ENCODE measurements at regions not wholly inside any gene's neighbourhood (a gene's known extent, or its start where the extent isn't known, plus 50 kb on each side); places are given as distances from the start of the nearest gene placed in this dataset.

DNA sequence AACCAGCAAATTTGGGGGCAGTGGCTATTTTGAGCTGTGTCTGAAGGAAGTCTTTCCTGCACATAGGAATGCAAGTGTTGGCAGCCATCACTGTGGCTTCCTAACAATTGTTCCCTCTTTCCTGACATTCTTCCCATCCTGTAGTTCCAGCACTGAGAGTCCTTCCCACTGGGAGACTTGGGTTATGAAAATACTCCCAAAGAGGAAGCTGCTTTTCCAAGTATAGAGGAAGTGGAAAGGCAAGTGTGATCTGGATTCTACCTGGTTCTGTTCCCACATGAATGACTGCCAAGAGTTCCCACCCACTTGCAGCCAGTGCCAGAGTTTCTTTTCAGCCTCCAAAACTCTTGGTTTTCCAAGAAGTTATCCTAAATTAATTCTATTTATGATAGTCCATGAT lies 98.5 kb upstream of the CD53 start:
- Histone ChIP-seq H3K9ac (ENCODE audit: low read depth in 2 of 2, low read length in 2 of 2) (no peak overlapping the region), H3K36me3 (no peaks in the 10 kb centered on the region), H3K9me3 (no peaks in the 10 kb centered on the region), H3K27ac (no peak overlapping the region), H3K4me3 (no peak overlapping the region), H3K4me1 (no peaks in the 10 kb centered on the region), H3K27me3 (no peaks in the 10 kb centered on the region)
- DNase-seq, result no peak
- intact Hi-C loops (cut with DNase I), result no loop called here
- no peak for TF ChIP-seq CTCF (IDR thresholded peaks at IDR 0.05)

- intact Hi-C loops (cut with DNase I), result no loop called here
- H3K9ac ChIP-seq (ENCODE audit: low read depth in 2 of 2, low read length in 2 of 2), result no peak overlapping the region
- no peaks in the 10 kb centered on the region for H3K4me1 ChIP-seq
- H3K4me3 ChIP-seq, result no peak overlapping the region
- H3K36me3 ChIP-seq, result no peaks in the 10 kb centered on the region
- no peak for TF ChIP-seq CTCF (IDR thresholded peaks at IDR 0.05)
- no peaks in the 10 kb centered on the region for H3K27me3 ChIP-seq
- no peak for DNase-seq
- no peaks in the 10 kb centered on the region for H3K9me3 ChIP-seq
- no peak overlapping the region for H3K27ac ChIP-seq
Measured at GRCh38 chr1:110773813-110774212, 99.1 kb upstream of the KCNA3 start.

DNA sequence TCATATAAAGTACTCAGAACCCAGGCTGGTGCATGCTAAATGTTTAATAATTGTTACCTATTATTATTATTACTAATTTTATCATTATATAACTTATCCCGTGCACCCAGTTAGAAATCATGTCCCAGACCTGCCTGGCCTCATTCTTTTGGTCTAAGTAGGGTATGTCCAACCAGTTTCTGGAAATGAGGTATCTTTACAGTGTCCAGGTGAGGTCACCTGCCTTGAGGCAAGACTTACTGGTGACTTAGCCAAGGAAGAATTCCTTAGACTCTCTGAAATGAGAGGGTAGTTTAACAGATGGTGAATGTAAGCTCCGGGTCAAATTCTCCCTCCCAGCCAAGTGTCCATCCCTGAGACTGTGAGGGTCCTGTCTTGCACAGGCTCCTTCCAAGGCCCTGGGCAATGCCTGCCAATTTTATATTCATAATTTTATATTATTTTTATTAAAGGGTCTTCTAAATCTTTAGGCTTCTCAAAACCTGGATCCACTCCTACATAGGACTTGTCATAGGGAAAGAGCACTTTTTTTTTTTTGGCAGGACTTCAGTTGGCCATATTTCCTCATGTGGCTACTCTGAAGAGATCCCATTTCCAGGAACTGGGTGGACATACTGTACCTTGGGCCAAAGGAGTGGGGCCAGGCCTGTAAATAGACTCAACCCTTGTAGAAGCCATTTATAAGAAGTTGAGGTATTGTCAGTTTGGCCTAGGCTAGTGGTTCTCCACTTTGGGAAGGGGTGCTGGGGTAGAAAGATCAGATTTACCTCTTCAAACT lies 96.7 kb upstream of the KCNA3 start:
- TF ChIP-seq CTCF (IDR thresholded peaks at IDR 0.05), result no peak
- no peak for DNase-seq
- Histone ChIP-seq H3K4me1 (no peaks in the 10 kb centered on the region), H3K4me3 (no peak overlapping the region), H3K27ac (no peak overlapping the region), H3K27me3 (no peaks in the 10 kb centered on the region), H3K36me3 (no peaks in the 10 kb centered on the region), H3K9ac (ENCODE audit: low read depth in 2 of 2, low read length in 2 of 2) (no peak overlapping the region), H3K9me3 (no peaks in the 10 kb centered on the region)
- intact Hi-C loops (cut with DNase I), result no loop called here

GRCh38 chr1:110770832-110771231 lies 96.1 kb upstream of the KCNA3 start:
- H3K36me3 ChIP-seq, result no peaks in the 10 kb centered on the region
- intact Hi-C loops (cut with DNase I), result no loop called here
- TF ChIP-seq CTCF (IDR thresholded peaks at IDR 0.05), result no peak

GRCh38 chr1:110768605-110769004 lies 93.9 kb upstream of the KCNA3 start:
- DNase-seq, result no peak
- H3K36me3 ChIP-seq, result no peaks in the 10 kb centered on the region
- no peak overlapping the region for H3K9ac ChIP-seq (ENCODE audit: low read depth in 2 of 2, low read length in 2 of 2)
- no peaks in the 10 kb centered on the region for H3K4me1 ChIP-seq
- H3K27me3 ChIP-seq, result no peaks in the 10 kb centered on the region
- H3K27ac ChIP-seq, result no peak overlapping the region
- intact Hi-C loops (cut with DNase I), result loop anchor here (5.0 to 10.0 kb wide), 3 partner anchors 136 to 244 kb away; no protein-coding TSS in a partner anchor
- no peaks in the 10 kb centered on the region for H3K9me3 ChIP-seq
- no peak overlapping the region for H3K4me3 ChIP-seq
- TF ChIP-seq CTCF (IDR thresholded peaks at IDR 0.05), result no peak

More at GRCh38 chr1:110770832-110771231, 96.1 kb upstream of the KCNA3 start:
- no peaks in the 10 kb centered on the region for H3K9me3 ChIP-seq
- H3K4me3 ChIP-seq, result no peak overlapping the region
- no peak overlapping the region for H3K9ac ChIP-seq (ENCODE audit: low read depth in 2 of 2, low read length in 2 of 2)
- H3K27ac ChIP-seq, result no peak overlapping the region
- H3K4me1 ChIP-seq, result no peaks in the 10 kb centered on the region
- no peaks in the 10 kb centered on the region for H3K27me3 ChIP-seq
- no peak for DNase-seq

Measured in colonic mucosa (tissue), 4 donors.